Liver (tissue), 8 donors: ENCODE measurements at regions not wholly inside any gene's neighbourhood (a gene's known extent, or its start where the extent isn't known, plus 50 kb on each side); places are given as distances from the start of the nearest gene placed in this dataset.

Source experiments
- DNase-seq: peaks from one replicate; pipeline ENCODE4 v3.0.0-alpha.2; 2017; ENCODE audit warnings: low spot score
- H3K27ac ChIP-seq, 2 donors: one replicate each; pipeline ENCODE4 v1.7.0; 2013; ENCODE audit warnings: inconsistent platforms in 2 of 2, low read length in 2 of 2, control low read depth in 1 of 2, low read depth in 1 of 2, mild to moderate bottlenecking in 1 of 2
- H3K27me3 ChIP-seq, 4 donors: one replicate each; pipeline versions ENCODE4 v1.6.1 to v1.7.0; 2013; ENCODE audit warnings: low read length in 3 of 4, inconsistent platforms in 1 of 4, mild to moderate bottlenecking in 1 of 4, moderate library complexity in 1 of 4; ENCODE audit not compliant: control insufficient read depth in 4 of 4, insufficient read depth in 4 of 4
- H3K36me3 ChIP-seq, 4 donors: one replicate each; pipeline versions ENCODE4 v1.6.1 to v1.7.0; 2013; ENCODE audit warnings: low read length in 3 of 4, mild to moderate bottlenecking in 3 of 4, low read depth in 1 of 4, moderate library complexity in 1 of 4; ENCODE audit not compliant: control insufficient read depth in 4 of 4, insufficient read depth in 3 of 4
- H3K4me1 ChIP-seq, 4 donors: one replicate each; pipeline versions ENCODE4 v1.6.1 to v1.7.0; 2013; ENCODE audit warnings: low read length in 3 of 4, mild to moderate bottlenecking in 3 of 4, moderate library complexity in 1 of 4; ENCODE audit not compliant: control insufficient read depth in 4 of 4, insufficient read depth in 4 of 4
- H3K4me3 ChIP-seq, 3 donors: one replicate each; pipeline versions ENCODE4 v1.6.1 to v1.7.0; 2013; ENCODE audit warnings: low read length in 3 of 3, control low read depth in 1 of 3, low read depth in 1 of 3, mild to moderate bottlenecking in 1 of 3
- H3K9ac ChIP-seq, 2 donors: one replicate each; pipeline ENCODE4 v1.7.0; 2013; ENCODE audit warnings: low read length in 2 of 2, mild to moderate bottlenecking in 2 of 2, moderate library complexity in 2 of 2, control low read depth in 1 of 2, low read depth in 1 of 2
- H3K9me3 ChIP-seq, 4 donors: one replicate each; pipeline versions ENCODE4 v1.6.1 to v1.7.0; 2013; ENCODE audit warnings: low read length in 3 of 4; ENCODE audit not compliant: control insufficient read depth in 4 of 4
- ATF3 ChIP-seq: IDR thresholded peaks from 2 replicates; pipeline ENCODE4 v1.6.1; 2016; ENCODE audit warnings: antibody characterized with exemption
- CTCF ChIP-seq: fragments of 150-350 bp; IDR thresholded peaks from 2 replicates; pipeline ENCODE4 v1.5.1; 2017; ENCODE audit warnings: improper control_type of control experiment, low read depth, low read length; ENCODE audit not compliant: missing input control
- EGR1 ChIP-seq, 2 donors: IDR thresholded peaks; 2 replicates each; pipeline ENCODE4 v1.6.1; 2016 to 2018; ENCODE audit warnings: antibody characterized with exemption in 2 of 2, low read depth in 2 of 2
- FOXA1 ChIP-seq: IDR thresholded peaks from 2 replicates; pipeline ENCODE4 v1.6.1; 2016; ENCODE audit warnings: antibody characterized with exemption
- FOXA2 ChIP-seq: IDR thresholded peaks from 2 replicates; pipeline ENCODE4 v1.6.1; 2016; ENCODE audit warnings: antibody characterized with exemption
- GABPA ChIP-seq, 2 donors: IDR thresholded peaks in 1 of 2; conservative IDR thresholded peaks in 1 of 2; 2 replicates each; pipeline ENCODE4 v1.6.1; 2016; ENCODE audit warnings: antibody characterized with exemption in 2 of 2, mild to moderate bottlenecking in 1 of 2, moderate library complexity in 1 of 2
- HNF4A ChIP-seq, 2 donors: conservative IDR thresholded peaks; 2 replicates each; pipeline ENCODE4 v1.6.1; 2016; ENCODE audit warnings: antibody characterized with exemption in 2 of 2, mild to moderate bottlenecking in 2 of 2
- HNF4G ChIP-seq: IDR thresholded peaks from 2 replicates; pipeline ENCODE4 v1.6.1; 2016; ENCODE audit warnings: antibody characterized with exemption
- JUND ChIP-seq, 2 donors: IDR thresholded peaks; 2 replicates each; pipeline ENCODE4 v1.6.1; 2016; ENCODE audit warnings: antibody characterized with exemption in 2 of 2
- MAX ChIP-seq: IDR thresholded peaks from 2 replicates; pipeline ENCODE4 v1.6.1; 2016; ENCODE audit warnings: antibody characterized with exemption
- NR2F2 ChIP-seq: IDR thresholded peaks from 2 replicates; pipeline ENCODE4 v1.6.1; 2016; ENCODE audit warnings: antibody characterized with exemption
- RAD21 ChIP-seq, 2 donors: IDR thresholded peaks; 2 replicates each; pipeline ENCODE4 v1.6.1; 2016; ENCODE audit warnings: antibody characterized with exemption in 2 of 2, mild to moderate bottlenecking in 2 of 2
- REST ChIP-seq: IDR thresholded peaks from 2 replicates; pipeline ENCODE4 v1.6.1; 2016; ENCODE audit warnings: antibody characterized with exemption, mild to moderate bottlenecking
- RXRA ChIP-seq, 2 donors: IDR thresholded peaks; 2 replicates each; pipeline ENCODE4 v1.6.1; 2017 to 2018; ENCODE audit warnings: antibody characterized with exemption in 2 of 2, mild to moderate bottlenecking in 1 of 2
- SP1 ChIP-seq: IDR thresholded peaks from 2 replicates; pipeline ENCODE4 v1.6.1; 2018; ENCODE audit warnings: antibody characterized with exemption, mild to moderate bottlenecking
- TAF1 ChIP-seq: conservative IDR thresholded peaks from 2 replicates; pipeline ENCODE4 v1.6.1; 2016; ENCODE audit warnings: antibody characterized with exemption, mild to moderate bottlenecking
- YY1 ChIP-seq: IDR thresholded peaks from 2 replicates; pipeline ENCODE4 v1.6.1; 2016; ENCODE audit warnings: antibody characterized with exemption, mild to moderate bottlenecking
- ZBTB33 ChIP-seq: IDR thresholded peaks from 2 replicates; pipeline ENCODE4 v1.6.1; 2016; ENCODE audit warnings: antibody characterized with exemption
- WGBS: extraction: QIAGEN DNeasy Blood & Tissue Kit; methylation state at CpG from one replicate; pipeline ENCODE4 v1.1.7; 2013; 5-methylcytosine and 5-hydroxymethylcytosine counted together
- donor health status: healthy.
- donor health status: healthy.
- donor health status: healthy.
- donor health status: healthy.
- donor health status: healthy.

GRCh38 chr6:47114460-47114859, 72.3 kb upstream of the ADGRF1 start:
- H3K9ac ChIP-seq, result no peak overlapping the region
- H3K4me3 ChIP-seq, result no peak overlapping the region
- no peaks in the 10 kb centered on the region for H3K36me3 ChIP-seq
- H3K4me1 ChIP-seq, result no peaks in the 10 kb centered on the region
- H3K27ac ChIP-seq, result no peak overlapping the region
- peaks cover 0 to 1% (median 0%) of the 10 kb centered on the region in 4 donors for H3K27me3 ChIP-seq
- no peaks in the 10 kb centered on the region for H3K9me3 ChIP-seq
- no peak for TF ChIP-seq FOXA2
- no peak for TF ChIP-seq NR2F2
- TF ChIP-seq GABPA (IDR thresholded peaks at IDR 0.05 in 1 of 2, conservative IDR thresholded peaks at IDR 0.05 in 1 of 2), result no peak
- TF ChIP-seq ATF3, result no peak
- no peak for TF ChIP-seq RAD21 (IDR thresholded peaks at IDR 0.05)
- TF ChIP-seq EGR1 (IDR thresholded peaks at IDR 0.05; ENCODE audit: low read depth in 2 of 2), result no peak
- no peak for TF ChIP-seq RXRA (IDR thresholded peaks at IDR 0.05)
- TF ChIP-seq CTCF, result no peak
- no peak for DNase-seq
- 96% methylated on average over 4 of the region's 4 CpGs for WGBS

GRCh38 chr6:47112317-47112716, 70.2 kb upstream of the ADGRF1 start:
- no peaks in the 10 kb centered on the region for H3K36me3 ChIP-seq
- no peak overlapping the region for H3K9ac ChIP-seq
- 96% methylated on average over 1 of the region's 1 CpG for WGBS
- no peak overlapping the region for H3K4me3 ChIP-seq
- no peak for TF ChIP-seq RXRA (IDR thresholded peaks at IDR 0.05)
- TF ChIP-seq TAF1, result no peak
- no peak for TF ChIP-seq ATF3
- TF ChIP-seq YY1, result no peak
- no peak for TF ChIP-seq FOXA2
- TF ChIP-seq FOXA1, result no peak
- no peak for TF ChIP-seq MAX
- no peak for TF ChIP-seq REST
- no peak for TF ChIP-seq SP1
- no peak for TF ChIP-seq CTCF
- TF ChIP-seq RAD21 (IDR thresholded peaks at IDR 0.05), result no peak
- TF ChIP-seq GABPA (IDR thresholded peaks at IDR 0.05 in 1 of 2, conservative IDR thresholded peaks at IDR 0.05 in 1 of 2), result no peak
- no peak for TF ChIP-seq JUND (IDR thresholded peaks at IDR 0.05)
- no peak for TF ChIP-seq NR2F2
- no peak for TF ChIP-seq HNF4G
- TF ChIP-seq EGR1 (IDR thresholded peaks at IDR 0.05; ENCODE audit: low read depth in 2 of 2), result no peak
- TF ChIP-seq HNF4A (conservative IDR thresholded peaks at IDR 0.05), result no peak
- no peak for TF ChIP-seq ZBTB33
- H3K27me3 ChIP-seq, result peaks cover 0 to 4% (median 0%) of the 10 kb centered on the region in 4 donors
- no peaks in the 10 kb centered on the region for H3K9me3 ChIP-seq
- DNase-seq, result no peak
- no peak overlapping the region for H3K27ac ChIP-seq
- H3K4me1 ChIP-seq, result no peaks in the 10 kb centered on the region
